GM21825 (cell line): ENCODE measurements at regions not wholly inside any gene's neighbourhood (a gene's known extent, or its start where the extent isn't known, plus 50 kb on each side); places are given as distances from the start of the nearest gene placed in this dataset.

Experiments used
- ATAC-seq: cut with Tn5 transposase; IDR thresholded peaks from one replicate; pipeline ENCODE4 v1.9.1; 2021; ENCODE audit warnings: mild to moderate bottlenecking, moderate library complexity; ENCODE audit not compliant: unreplicated experiment

- no peak for ATAC-seq
Observed at GRCh38 chr11:19597206-19597605, 115.4 kb upstream of the NAV2 start.

DNA sequence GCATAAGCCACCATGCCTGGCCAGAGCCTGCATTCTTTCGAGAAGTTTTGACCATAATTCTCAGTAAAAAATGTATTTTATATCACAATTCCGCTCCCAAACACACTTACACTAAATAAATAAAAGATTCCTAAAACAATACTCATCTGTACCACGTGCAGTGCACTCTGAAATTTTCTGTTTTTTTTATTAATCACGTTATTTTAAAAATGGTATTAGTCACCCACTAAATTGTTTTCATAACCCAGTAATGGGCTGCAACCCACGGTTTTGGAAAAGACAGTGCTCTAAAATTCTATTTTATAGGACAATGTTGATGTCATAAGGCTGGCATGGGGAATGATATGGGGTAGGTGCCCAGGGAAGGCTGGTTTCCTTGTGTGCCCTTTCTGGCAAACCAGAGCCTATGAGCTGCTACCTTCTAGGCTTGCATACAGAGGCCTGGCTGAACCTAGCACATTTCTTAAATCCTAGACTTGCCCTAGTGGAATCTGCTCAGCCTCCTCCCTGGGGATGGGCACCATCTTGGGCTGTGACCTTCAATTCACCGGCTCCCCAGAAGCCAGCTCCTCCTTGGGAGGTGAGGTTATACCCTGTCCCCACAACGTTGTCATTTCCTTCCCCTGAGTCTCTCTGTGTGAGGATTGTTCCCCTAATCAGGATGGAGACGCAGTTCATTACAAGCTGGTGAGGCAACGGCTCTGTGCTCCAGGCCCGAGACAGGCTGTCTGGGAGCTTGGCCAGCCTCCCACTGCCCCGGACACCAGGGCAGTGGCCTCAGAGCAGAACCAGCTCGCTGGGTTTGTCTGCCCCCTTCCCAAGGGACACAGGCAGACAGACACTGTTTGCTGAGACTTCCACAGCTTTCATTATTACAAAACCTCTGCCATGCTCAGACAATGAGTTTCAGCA is 116.5 kb upstream of the NAV2 start:
- ATAC-seq: no peak

DNA sequence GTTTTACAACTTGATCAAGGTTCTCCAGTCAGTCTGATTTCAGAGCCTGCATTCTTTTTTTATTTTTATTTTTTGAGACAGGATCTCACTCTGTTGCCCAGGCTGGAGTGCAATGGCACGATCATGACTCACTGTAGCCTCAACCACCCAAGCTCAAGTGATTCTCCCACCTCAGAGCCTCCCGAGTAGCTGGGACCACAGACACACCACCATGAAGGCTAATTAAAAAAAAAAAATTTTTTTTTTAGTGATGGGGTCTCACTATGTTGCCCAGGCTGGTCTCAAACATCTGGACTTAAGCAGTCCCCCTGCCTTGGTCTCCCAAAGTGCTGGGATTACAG is 117.2 kb upstream of the NAV2 start:
- no peak for ATAC-seq

GRCh38 chr11:19594326-19594725 is 118.3 kb upstream of the NAV2 start:
- ATAC-seq: no peak

GRCh38 chr11:19592842-19593241 is 119.8 kb upstream of the NAV2 start:
- no peak for ATAC-seq

DNA sequence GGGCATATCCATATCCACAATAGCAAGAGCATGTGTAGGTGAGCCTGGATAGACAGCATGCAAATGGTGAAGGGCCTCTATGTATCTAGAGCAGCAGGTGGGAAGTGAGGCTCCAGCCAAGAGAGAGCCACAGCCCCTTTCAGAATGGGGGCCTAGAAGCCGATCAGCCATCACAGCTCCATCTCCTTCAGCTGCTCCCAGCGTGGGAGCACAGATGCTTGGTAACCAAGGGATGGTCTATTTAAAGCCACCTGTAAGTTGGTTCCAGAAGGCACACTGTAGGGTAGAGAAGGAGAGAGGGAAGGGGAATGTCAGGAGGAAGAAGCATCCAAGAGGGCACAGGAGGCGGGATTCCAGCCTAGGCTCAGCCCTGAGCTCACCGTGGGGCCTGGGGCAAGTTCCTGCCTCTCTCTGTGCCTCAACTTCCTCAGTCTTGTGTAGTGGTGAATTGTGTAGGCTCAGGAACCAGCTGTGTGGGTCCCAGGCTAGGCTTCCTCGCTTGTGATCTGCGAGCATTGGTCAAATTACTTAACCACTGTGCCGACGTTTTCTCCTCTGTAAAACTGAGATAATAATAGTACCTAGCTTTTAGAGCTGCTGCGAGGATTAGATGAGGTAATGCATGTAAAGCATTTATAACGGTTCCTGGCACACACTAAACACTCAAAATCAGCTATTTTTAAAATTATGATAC is 122.9 kb upstream of the NAV2 start:
- no peak for ATAC-seq

GRCh38 chr11:19587979-19588378 is 124.7 kb upstream of the NAV2 start:
- no peak for ATAC-seq

- no peak for ATAC-seq
Observed at GRCh38 chr11:19580646-19581045, 132.0 kb upstream of the NAV2 start.

DNA sequence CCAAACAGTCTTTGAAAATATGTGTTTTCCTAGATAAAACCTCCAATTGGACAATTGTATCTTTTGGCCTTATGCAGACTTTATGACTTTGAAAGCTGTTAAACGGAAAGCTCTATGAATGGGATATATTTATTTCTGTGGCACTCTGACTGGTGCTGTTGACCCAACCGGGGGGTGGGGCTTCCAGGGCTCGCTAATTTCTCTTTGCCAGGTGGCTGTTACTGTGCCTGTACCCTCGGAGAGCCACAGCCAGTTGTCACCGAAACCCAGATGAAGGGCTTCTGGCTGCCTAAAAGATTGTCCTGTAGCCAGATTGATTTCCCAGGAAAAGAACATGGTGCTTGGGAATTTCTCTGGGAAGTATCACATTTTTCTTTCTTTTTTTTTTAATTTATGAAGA is 132.7 kb upstream of the NAV2 start:
- no peak for ATAC-seq

GRCh38 chr11:19578871-19579270 is 133.8 kb upstream of the NAV2 start:
- no peak for ATAC-seq

DNA sequence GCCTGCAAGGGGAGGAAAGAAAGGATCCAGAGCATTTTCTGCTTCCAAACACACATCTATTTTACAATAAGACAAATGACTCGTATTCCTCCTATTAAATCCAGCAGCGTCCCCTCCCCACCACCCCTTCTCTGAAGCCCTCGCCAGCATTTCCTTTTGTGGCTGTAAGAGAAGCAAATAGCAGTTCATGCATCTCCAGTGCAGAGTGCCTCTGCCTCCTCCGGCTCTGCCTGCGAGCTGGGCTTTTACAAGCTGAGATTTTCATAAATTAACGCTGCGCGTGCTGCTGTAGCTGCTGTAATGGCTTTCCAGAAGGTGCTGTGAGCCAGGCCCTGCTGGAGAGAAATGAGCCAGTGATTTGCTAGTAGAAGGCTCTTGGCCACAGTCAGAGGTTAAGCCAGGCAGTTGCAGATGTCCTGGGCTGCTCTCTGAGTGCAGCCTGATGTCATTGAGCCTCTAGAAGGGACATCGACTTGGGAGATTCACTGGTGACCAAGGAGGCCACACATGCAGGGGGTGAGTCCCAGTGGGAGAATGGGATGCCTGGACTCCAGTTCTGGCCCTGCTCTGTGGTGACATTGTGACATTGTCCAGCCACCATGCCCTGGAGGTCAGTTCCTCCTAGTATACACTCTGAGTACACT is 134.5 kb upstream of the NAV2 start:
- ATAC-seq: no peak

GRCh38 chr11:19577391-19577975 is 135.2 kb upstream of the NAV2 start:
- ATAC-seq: no peak

DNA sequence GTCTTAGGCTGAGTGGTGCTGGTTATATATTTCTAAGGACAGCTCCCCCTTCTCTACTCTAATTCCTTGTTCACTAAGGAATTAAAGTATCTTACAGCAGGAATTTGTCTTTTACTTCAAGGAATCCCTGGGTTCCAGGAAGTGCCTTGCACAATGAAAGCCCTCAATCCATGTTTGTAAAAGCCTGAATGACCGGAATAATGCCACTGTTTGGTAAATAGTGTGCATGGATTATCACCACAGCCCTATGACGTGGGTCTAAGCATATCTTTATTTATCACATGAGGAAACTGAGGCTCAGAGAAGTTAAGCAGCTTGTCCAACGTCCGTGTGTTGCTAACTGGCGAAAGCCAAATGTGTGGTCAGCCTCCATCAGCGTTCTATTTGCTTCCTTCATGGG is 135.7 kb upstream of the NAV2 start:
- no peak for ATAC-seq

DNA sequence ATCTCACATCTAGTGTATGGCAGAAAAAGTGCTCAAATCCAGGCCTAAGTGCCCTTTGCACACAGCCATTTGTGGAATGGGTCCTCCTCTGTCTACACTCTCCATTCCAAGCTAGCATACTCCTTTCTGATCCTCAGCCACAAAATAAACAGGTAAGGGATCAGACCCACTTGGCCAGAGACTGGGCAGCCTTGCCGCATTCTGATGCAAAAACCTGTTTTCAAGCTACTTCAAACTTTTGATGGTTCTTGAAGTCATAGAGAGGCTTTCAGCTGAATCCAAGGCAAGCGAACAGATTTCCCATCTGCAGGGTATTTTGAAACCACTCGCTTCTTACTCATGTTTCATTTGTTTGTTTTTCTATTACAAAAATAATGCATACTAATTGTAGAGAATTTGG is 136.6 kb upstream of the NAV2 start:
- ATAC-seq: no peak

GRCh38 chr11:19574916-19575315 is 137.7 kb upstream of the NAV2 start:
- no peak for ATAC-seq

GRCh38 chr11:19573666-19574065 is 139.0 kb upstream of the NAV2 start:
- ATAC-seq: no peak

DNA sequence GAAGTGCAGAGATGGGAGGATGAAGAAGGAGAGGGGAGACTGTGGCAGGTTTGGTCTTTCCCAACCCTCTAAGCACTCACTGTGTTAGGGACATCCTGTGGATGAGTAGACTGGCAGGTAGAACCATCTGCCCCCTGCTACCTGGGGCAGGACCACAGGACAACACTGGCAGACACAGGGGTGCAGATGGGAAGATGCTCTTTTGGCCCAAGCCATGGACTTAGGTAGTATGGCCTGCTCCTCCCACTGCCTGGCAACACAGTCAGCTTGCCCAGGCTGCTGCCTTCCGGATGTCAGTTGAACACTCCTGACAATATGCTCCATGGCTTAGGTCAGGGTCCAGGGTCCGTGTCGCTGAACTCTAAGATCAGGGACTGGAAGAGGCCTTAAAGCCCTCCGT is 140.7 kb upstream of the NAV2 start:
- ATAC-seq: no peak

- no peak for ATAC-seq
Observed at GRCh38 chr11:19570889-19571288, 141.7 kb upstream of the NAV2 start.

GRCh38 chr11:19567996-19568395 is 144.6 kb upstream of the NAV2 start:
- ATAC-seq: no peak

GRCh38 chr11:19566583-19567379 is 145.9 kb upstream of the NAV2 start:
- no peak for ATAC-seq

- no peak for ATAC-seq
Observed at GRCh38 chr11:19565639-19566038, 147.0 kb upstream of the NAV2 start.
